GM18508 (cell line): ENCODE measurements at regions not wholly inside any gene's neighbourhood (a gene's known extent, or its start where the extent isn't known, plus 50 kb on each side); places are given as distances from the start of the nearest gene placed in this dataset.

Experiments used
- ATAC-seq: cut with Tn5 transposase; IDR thresholded peaks from one replicate; pipeline ENCODE4 v1.9.1; 2021; ENCODE audit warnings: moderate number of reproducible peaks; ENCODE audit not compliant: insufficient read depth, unreplicated experiment

DNA sequence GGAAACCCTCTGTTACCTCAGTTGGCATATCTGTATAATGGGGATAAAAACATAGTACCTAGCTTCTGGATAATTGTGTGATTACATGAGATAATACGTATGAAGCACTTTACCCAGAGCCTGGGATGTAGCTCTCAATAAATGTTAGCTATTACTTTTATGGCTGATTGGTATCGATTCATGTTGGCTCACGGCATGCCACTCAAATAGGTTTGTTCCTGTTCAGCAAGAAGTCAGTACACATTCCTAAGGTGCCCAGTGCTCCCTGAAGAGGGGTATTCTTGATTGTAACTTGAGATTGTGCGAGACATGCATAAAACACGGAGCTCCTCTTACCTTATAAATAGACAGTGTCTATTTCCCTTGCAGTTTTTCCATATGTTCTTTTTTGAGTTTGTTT, 78.5 kb upstream of the GALNT2 start:
- no peak for ATAC-seq

DNA sequence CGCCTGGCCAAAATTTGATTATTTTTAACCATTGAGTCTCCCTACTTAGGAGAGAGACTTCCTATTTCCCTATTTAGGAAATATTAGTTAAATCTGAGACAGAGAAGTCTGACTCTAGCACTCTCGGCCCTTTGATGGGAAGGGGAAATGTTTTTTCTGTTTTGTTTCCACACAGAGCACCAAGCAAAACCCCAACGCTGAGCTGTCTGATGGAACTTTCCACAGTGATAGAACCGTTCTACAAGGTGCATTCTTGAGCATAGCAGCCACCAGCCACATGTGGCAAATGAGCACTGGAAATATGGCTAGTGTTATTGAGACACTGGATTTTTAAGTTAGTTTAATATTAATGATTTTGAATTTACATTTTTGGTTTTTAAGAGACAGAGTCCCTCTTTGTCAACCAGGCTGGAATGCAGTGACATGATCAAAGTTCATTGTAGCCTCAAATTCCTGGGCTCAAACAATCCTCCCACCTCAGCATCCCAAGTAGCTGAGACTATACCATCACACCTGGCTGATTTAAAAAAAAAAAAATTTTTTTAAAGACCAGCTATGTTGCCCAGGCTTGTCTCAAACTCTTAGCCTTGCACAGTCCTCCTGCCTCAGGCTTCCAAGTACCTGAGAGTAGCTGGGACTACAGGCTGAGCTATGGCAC, 77.3 kb upstream of the GALNT2 start:
- ATAC-seq = no peak

DNA sequence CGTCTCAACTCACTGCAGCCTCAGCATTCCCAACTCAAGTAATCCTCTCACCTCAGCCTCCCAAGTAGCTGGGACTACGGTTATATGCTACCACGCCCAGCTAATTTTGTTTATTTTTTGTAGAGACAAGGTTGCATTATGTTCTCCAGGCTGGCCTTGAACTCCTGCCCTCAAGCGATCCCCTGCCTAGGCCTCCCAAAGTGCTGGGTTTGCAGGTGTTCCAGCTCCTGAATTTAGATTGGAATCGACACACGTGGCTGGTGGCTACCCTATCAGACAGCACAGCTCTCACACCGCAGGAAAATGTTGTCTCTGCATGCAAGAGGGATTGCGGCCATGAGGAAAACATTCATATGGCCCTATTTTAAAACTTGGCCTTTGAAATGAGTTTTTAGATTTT, 76.7 kb upstream of the GALNT2 start:
- ATAC-seq = no peak

DNA sequence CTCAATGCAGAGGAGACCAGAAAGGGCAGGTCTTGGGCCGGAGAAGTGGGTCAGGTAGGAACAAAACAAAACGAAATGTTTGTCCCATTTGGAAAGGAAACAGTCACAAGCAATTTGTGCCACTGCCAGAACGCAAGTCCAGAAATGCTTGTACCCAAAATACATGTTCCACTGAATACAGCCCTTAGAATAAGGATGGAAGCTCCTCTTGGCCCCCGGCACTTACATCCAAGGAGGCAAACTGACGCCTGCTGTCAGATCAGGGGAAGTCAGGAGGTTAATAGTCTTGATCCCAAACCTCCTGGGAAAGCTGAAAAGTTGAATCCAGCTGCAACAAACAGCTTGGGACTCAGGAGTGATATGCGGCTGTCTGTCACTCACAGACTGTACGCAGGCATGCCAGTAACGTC, 75.9 kb upstream of the GALNT2 start:
- ATAC-seq = no peak

DNA sequence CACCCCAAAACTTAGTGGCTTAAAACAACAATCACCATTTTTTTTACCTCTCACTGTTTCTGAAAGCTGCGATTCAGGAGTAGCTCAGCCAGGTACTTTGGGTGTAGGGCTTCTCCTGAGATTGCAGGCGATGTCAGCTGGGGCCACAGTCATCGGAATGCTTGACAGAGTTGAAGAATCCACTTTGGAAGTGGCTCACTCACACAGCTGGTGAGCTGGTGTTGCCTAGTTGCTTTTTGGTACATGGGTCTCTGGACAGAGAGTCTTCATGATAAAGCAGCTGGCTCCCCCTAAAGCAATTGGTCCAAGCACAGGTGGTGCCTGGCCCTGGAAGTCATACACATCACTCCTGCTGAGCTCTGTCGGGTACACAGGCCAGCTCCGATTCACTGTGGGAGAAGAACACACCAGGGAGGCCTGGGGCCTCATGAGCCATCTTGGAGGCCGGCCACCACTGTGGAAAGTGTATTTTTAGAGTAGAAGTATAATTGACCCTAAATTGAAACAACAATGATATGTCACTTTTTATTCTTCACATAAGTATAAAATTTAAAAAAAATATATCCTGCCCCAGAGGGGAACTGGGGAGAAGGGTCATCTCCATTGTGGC, 75.2 kb upstream of the GALNT2 start:
- ATAC-seq = no peak

DNA sequence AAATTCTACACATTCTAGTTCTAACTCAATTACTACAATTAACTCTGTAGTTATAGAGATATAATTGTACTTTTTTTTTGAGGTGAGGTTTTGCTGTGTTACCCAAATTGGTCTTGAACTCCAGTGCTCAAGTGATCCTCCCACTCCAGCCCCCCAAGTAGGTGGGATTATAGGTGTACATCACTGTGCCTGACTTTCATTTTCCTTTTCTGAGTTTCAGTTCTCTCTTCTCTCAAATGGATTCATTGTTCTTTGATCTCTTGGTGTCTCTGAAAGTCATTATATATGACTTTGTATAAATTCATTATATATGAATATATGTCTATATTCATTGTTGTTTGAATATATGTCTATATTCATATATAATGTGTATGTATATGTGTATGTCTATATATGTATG, 74.0 kb upstream of the GALNT2 start:
- ATAC-seq = no peak

DNA sequence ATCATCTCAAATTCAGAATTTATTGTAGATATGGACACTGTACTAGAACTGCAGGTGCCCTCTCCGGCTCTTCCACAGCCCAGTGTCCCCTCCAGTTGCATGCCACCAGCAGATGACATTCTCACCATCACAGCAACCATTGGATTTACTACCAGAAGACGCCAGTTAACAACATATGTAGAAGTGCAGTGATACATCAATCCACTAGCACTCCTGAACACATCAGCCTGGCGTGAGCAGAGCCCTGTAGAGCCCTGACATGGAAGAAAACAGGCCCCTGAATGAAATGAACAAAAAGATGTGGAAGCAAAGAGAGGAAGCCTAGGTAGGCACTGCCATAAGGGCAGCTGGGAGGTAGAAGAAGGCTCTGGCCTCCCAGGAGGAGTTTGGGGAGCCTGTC, 73.1 kb upstream of the GALNT2 start:
- no peak for ATAC-seq

DNA sequence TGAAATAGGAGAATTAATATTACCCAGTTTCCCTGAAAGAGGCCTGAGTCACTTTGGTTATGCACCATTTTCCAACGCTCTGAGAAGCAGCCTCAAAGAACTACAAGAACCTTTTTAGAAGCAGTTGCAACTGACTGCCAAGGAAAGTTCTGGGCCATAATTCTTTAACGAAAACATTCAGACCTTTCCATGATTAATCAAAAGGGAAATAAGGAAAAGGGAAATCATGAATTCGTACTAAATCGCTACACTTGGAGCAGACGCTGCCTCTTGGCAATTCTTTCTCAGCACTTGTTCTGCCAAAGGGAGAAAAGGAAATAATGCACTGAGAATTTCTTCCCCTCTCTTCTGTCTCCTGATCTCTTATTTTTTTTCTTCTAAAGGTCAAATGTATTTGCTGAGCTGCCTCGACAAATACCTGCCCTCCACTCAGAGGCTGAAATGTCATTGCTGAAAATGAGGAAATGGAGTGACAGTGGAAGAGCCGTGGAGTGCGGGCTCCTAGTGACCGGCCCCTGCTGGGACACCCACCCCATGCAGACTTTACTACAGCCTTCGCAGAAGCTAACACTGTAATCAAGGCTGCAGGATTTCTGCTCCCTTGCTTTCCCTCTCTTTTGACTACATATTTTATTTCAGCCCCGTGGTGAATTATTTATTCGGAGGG, 67.9 kb upstream of the GALNT2 start:
- ATAC-seq = no peak

DNA sequence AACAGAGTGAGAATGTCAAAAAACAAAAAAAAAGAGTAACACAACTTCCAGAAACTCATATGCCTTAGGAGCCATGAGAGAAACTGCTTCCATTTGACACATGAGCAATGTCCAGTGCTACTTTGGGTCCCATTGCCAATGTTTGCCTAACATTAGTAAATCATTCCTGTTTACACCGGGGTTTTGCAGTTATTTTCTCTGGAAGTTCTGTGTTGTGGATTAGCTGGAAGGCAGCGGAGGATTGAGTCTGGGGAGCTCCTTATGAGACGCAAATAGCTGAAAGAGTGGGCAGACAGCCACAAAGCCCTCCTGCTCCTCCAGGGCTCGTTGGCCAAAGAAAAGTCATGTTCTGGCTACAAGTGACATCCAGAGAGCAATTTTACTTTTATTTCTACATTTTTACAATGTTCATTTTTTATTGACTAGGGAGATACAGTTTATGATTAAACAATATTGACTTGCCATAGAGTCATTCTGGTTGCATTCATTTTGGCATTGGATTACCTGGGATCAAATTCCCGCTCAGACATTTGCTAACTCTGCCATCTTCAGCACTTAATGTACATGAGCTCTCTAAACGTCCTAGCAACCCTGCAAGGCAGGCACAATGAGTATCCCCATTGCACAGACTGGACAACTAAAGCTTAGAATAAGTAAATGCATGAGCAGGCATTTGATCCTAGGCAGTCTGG, 66.4 kb upstream of the GALNT2 start:
- ATAC-seq = no peak

DNA sequence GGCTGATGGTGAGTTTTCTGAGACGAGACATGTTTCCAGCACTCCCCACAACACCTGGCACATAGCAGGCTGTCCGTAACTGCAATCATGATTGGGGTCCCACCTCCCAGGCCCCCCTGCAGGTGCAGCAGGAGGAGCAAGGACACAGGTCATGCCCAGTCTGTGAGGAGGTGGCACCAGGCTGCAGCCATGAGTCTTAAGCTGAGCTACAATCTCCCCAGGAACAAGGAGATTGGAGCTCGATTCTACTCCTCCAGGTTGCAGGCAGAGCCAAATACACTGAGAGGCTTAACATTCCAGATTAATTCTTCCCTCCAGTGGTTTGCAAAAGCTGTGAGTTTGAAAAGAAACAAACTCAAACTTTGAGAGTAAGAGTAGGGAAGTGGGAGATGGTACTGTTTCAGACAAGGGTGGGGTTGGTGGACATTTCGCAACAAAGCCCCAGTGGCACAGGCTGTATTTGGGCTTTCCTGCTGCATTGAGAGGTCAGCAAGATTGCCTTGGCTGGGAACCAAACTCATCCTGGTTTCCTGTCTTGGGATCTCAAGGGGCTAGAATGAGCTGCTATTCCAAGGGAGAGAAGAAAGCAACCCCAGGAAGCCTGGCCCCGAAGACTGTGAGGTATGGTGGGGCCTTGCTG, 64.8 kb upstream of the GALNT2 start:
- no peak for ATAC-seq

DNA sequence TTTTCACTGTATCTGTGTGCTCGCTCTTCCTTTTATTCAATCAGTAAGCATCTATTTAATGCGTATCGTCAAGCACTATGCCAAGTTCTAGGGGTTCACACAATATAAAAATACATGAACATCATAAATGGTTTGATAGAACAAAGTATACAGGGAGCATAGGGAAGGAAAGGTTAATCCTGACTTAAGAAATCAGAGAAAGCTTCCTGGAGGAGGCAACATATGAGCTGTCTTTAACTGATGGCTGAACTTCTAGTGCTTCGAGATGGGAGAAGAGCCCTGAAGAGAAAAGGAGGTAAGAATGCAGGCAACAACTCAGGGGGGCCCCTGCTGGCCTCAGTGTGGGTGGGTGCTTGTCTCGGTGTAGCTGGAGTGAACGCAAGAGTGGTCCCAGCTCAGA, 63.6 kb upstream of the GALNT2 start:
- no peak for ATAC-seq

DNA sequence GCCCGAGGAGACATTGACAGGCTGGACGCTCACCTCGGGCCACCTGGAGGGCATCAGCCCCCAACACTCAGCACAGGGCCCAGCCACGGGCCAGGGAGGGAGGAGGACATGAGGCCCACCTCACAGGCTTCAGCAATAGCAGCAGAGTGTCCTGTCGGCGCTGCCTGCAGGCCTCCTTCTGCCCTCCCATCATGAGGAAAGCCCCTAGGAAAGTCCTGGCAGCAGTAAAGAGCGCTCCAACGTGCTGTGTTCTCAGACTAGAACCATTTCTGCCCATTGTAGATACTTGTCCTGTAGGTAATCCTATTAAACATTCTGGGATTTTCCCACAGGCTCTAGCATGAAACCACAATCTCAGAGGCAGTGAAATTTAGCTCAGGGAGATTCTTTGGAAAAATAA, 62.0 kb upstream of the GALNT2 start:
- no peak for ATAC-seq

DNA sequence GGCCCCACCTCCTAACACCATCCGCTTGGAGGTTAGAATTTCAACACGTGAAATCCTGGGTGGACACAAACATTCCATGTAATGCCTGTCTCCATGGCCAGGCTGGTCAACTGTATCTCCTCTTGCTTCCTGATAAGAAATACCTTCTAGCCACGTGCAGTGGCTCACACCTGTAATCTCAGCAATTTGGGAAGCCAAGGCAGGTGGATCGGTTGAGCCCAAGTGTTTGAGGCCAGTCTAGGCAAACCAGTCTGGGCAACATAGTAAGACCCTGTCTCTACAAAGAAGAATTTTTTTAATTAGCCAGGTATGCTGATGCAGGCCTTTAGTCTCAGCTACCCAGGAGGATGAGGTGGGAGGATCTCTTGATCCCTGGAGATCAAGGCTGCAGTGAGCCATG, 58.3 kb upstream of the GALNT2 start:
- ATAC-seq = no peak

DNA sequence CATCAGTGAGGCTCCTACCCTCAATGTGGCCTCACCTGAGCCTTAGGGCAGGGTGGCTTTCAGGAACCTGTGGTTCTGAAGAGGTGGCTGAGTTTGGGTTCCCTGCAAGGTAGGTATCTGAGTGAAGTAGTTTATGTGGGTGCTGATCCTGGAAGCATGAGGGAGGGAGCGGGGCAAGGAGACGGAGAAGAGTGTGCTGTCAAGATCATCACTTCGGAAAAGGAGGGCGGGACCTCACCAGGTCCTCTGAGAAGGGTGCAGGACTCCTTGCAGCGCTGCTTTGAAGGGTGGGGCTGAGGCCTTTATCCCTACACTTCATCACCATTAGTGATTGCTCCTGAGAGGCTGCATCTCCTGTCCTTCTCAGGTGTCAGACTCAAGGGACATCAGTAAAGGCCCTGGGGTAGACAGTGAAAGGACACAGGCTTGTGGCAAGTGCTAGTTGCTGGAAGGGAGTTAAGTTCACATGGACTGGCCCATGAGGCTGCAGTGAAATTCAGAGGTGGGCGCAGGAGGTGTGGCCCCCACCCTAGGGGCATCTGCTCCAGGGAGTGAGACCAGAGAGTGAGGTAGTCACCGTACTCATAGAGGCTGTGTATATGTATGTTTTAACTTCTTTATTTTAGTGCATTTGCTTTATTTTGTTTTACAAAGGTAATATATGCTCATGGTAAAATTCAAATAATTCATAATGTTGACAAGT, 57.3 kb upstream of the GALNT2 start:
- ATAC-seq = no peak

DNA sequence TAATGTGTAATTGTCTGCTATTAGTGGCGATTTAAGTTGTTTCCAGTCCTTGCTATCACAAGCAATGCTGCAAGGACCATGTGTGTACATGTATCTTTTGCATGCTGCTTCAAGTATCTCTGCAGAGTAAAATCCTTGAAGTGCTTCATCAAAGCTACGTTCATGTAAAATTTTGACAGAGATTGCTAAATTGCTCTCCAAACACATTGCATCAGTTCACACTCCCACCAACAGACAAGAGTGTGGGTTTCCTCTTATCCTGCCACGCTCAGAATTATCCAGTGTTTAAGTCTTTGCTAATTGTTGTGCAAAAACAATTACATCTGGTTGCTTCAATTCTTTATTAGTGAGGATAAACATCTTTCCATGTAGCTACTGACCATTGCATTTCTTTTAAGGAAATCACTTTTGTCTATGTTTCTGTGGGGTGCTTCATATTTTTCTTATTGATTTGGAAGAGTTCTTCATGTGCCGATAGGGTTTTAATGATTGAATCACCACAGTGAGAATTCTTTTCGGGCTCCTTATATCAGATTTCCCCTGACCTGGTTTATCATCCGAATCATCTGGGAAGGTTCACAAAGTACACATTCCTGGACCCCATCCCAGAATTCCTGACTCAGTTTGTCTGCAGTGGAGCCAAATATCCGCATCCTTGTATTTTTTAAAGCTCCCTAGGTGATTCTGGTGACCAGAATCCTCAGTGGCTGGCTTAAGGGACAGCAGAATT, 56.3 kb upstream of the GALNT2 start:
- no peak for ATAC-seq

DNA sequence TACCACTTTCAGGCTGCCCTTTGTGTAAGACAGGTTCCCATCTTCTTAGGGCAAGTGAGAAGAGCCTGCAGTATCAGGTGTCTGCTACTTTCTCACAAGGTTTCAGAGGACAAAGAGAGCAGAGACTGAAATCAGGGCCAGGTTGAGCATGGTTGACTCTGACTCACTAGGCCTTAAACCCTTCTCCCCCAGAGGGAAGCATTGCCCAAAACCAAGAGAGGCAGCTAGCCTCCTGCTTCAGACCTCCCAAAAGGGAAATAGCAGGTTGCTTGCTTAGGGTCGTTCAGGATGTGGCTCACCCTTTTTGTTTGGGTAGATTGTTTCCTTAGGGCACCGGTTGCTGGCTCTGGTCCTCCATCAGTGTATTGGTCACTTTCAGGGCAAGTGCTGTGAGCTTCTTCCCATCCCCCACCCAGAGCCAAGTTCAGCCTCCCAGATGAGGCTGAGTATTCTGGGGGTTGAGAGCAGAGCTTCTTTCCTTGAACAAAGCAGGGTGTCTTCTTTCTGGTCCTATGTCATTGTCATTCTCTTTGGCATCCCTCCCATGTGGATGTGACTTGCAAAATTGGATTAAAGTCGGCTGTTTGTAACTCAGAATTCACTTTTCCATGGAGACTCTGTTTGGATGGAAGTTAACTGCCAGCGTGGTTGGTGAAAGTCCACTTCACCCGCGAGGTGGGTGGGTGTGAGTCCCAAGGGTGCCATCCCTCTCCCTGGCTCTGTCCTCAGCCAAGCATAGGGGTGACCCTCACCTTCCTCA, 55.5 kb upstream of the GALNT2 start:
- ATAC-seq = no peak

DNA sequence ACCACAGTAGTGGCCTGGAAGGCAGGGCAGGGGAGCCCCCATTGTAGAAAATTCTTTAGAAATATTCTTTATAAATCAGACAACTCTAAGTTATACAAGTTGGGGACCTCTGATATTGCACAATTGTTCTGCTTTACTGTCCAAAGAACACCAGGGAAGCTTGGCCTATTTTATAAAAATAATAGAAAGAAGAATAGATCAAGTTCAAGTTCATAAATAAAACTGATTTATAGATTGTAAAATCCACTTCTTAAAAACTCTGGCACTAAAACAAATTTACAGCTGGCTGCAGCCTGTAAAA, 55.0 kb upstream of the GALNT2 start:
- ATAC-seq = no peak

DNA sequence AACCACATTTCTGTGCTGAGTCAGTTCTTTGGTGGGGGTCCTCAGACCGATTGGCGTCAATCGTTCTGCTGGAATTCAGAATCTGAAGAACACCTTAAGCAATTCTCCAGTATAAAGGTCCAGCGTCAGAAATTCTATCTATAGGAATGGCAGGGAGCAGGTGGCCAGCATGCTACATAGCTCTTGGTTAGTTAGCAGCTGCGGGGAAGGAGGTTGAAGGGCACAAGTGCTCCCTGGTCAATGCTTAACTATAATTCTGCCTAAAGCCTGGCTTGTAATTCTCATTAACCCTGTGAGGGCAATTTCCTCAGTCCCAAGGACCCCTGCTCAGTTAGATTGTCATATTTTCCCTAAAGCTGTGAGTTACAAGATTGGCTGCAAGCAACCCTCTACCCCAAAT, 54.3 kb upstream of the GALNT2 start:
- ATAC-seq = no peak

DNA sequence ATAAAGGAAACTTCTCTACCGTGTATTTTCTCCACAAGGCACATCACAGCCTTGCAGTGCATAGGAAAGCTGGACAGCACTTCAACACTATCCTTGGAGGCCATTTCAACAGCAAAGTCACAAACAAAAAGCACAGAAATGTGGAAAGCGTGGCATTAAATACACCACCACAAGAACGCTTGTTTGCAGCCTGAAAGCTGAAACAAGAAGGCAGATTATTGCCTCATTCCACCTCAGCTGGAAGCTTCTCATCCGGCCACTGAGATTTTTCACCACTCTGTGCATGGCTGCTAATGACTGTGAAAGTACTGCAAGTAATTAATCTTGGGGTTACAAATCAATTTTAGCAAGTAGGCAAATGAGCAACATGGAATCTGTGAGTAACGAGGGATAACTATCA, 50.9 kb upstream of the GALNT2 start:
- no peak for ATAC-seq
